WTC11 (cell line): ENCODE measurements at regions not wholly inside any gene's neighbourhood (a gene's known extent, or its start where the extent isn't known, plus 50 kb on each side); places are given as distances from the start of the nearest gene placed in this dataset.

Source experiments
- ATAC-seq: fragments of 200-7000 bp; cut with Tn5 transposase; 2 replicates; pipeline ENCODE4 v1.10.0; 2021; ENCODE audit warnings: mild to moderate bottlenecking, moderate library complexity
- CTCF ChIA-PET: fragments of 300-600 bp; sonication (Branson Sonifier 250); formaldehyde crosslinking; loops from one replicate; lab custom pipeline; 2021; ENCODE audit warnings: antibody characterized with exemption; lab: Charles Lee
- POLR2A ChIA-PET: fragments of 350-600 bp; sonication (Branson Sonifier 250); formaldehyde crosslinking; loops from one replicate; lab custom pipeline; 2021; ENCODE audit warnings: antibody characterized with exemption; lab: Charles Lee
- DNase-seq: peaks from one replicate; pipeline ENCODE4 v3.0.0; 2021; ENCODE audit warnings: low spot score
- H3K27ac Mint-ChIP-seq: 2 replicates; pipeline ENCODE4 v1.8.0; 2021; ENCODE audit warnings: mixed read lengths
- H3K27me3 Mint-ChIP-seq: 2 replicates; pipeline ENCODE4 v1.8.0; 2021; ENCODE audit warnings: low read depth, mild to moderate bottlenecking, moderate library complexity, mixed read lengths
- H3K36me3 Mint-ChIP-seq: 2 replicates; pipeline ENCODE4 v1.8.0; 2021; ENCODE audit warnings: mixed read lengths
- H3K4me1 Mint-ChIP-seq: 2 replicates; pipeline ENCODE4 v1.8.0; 2022; ENCODE audit warnings: mixed read lengths
- H3K4me3 Mint-ChIP-seq: 2 replicates; pipeline ENCODE4 v1.8.0; 2021; ENCODE audit warnings: mild to moderate bottlenecking, moderate library complexity, mixed read lengths
- H3K9me3 Mint-ChIP-seq: 2 replicates; pipeline ENCODE4 v1.8.0; 2021; ENCODE audit warnings: mixed read lengths
- ATF1 ChIP-seq: sonication (generic); formaldehyde crosslinking; IDR thresholded peaks from 2 replicates; pipeline ENCODE4 v1.8.1; 2023; ENCODE audit warnings: mild to moderate bottlenecking, moderate library complexity, missing genetic modification reagents
- ESRRA ChIP-seq: sonication (generic); formaldehyde crosslinking; IDR thresholded peaks from 2 replicates; pipeline ENCODE4 v1.8.1; 2022; ENCODE audit warnings: mild to moderate bottlenecking, missing genetic modification reagents, borderline replicate concordance
- GABPB1 ChIP-seq: sonication (generic); formaldehyde crosslinking; IDR thresholded peaks from 2 replicates; pipeline ENCODE4 v1.8.1; 2023; ENCODE audit warnings: mild to moderate bottlenecking, missing genetic modification reagents
- GRHL2 ChIP-seq: fragments of 250-450 bp; sonication (Bioruptor Pico); IDR thresholded peaks from 2 replicates; pipeline ENCODE4 v1.8.0; 2022; ENCODE audit warnings: mild to moderate bottlenecking, moderate library complexity; ENCODE audit not compliant: insufficient replicate concordance, severe bottlenecking
- NR2C2 ChIP-seq: sonication (generic); formaldehyde crosslinking; IDR thresholded peaks from 2 replicates; pipeline ENCODE4 v1.8.0; 2022; ENCODE audit warnings: mild to moderate bottlenecking, missing genetic modification reagents
- NR3C1 ChIP-seq: sonication (generic); formaldehyde crosslinking; conservative IDR thresholded peaks from 2 replicates; pipeline ENCODE4 v1.8.1; 2023; ENCODE audit warnings: low read depth, mild to moderate bottlenecking, missing genetic modification reagents
- SMAD4 ChIP-seq: sonication (generic); formaldehyde crosslinking; IDR thresholded peaks from 2 replicates; pipeline ENCODE4 v1.8.0; 2022; ENCODE audit warnings: mild to moderate bottlenecking, missing genetic modification reagents
- TP53 ChIP-seq: sonication (generic); formaldehyde crosslinking; IDR thresholded peaks from 2 replicates; pipeline ENCODE4 v1.8.1; 2023; ENCODE audit warnings: mild to moderate bottlenecking, missing genetic modification reagents
- ZBTB21 ChIP-seq: sonication (generic); formaldehyde crosslinking; IDR thresholded peaks from 2 replicates; pipeline ENCODE4 v1.8.1; 2023; ENCODE audit warnings: mild to moderate bottlenecking, missing genetic modification reagents, borderline replicate concordance
- ZNF263 ChIP-seq: sonication (generic); formaldehyde crosslinking; IDR thresholded peaks from 2 replicates; pipeline ENCODE4 v1.8.1; 2022; ENCODE audit warnings: low read depth, mild to moderate bottlenecking, moderate library complexity, missing genetic modification reagents
- ZNF423 ChIP-seq: fragments of 250-450 bp; sonication (Bioruptor Pico); IDR thresholded peaks from 2 replicates; pipeline ENCODE4 v2.1.2; 2022; ENCODE audit warnings: mild to moderate bottlenecking, moderate library complexity
- TF ChIP-seq, protein P1 (sequence below): sonication (generic); formaldehyde crosslinking; IDR thresholded peaks from 2 replicates; pipeline ENCODE4 v1.8.1; 2022; ENCODE audit warnings: mild to moderate bottlenecking, missing genetic modification reagents, moderate library complexity, borderline replicate concordance
- TF ChIP-seq, protein P2 (sequence below): sonication (generic); formaldehyde crosslinking; IDR thresholded peaks from 2 replicates; pipeline ENCODE4 v1.8.1; 2023; ENCODE audit warnings: mild to moderate bottlenecking, missing genetic modification reagents
- TF ChIP-seq, protein P3 (sequence below): sonication (generic); formaldehyde crosslinking; IDR thresholded peaks from 2 replicates; pipeline ENCODE4 v1.8.1; 2023; ENCODE audit warnings: mild to moderate bottlenecking, missing genetic modification reagents, moderate library complexity
- TF ChIP-seq, protein P4 (sequence below): fragments of 250-450 bp; sonication (Bioruptor Pico); IDR thresholded peaks from 2 replicates; pipeline ENCODE4 v1.9.0; 2021; ENCODE audit warnings: mild to moderate bottlenecking, borderline replicate concordance
- TF ChIP-seq, protein P5 (sequence below): sonication (generic); formaldehyde crosslinking; IDR thresholded peaks from 2 replicates; pipeline ENCODE4 v1.8.0; 2023; ENCODE audit warnings: missing genetic modification reagents
- TF ChIP-seq, protein P6 (sequence below): sonication (generic); formaldehyde crosslinking; IDR thresholded peaks from 2 replicates; pipeline ENCODE4 v1.8.1; 2022; ENCODE audit warnings: low read depth, missing genetic modification reagents, borderline replicate concordance
- TF ChIP-seq, protein P7 (sequence below): sonication (generic); formaldehyde crosslinking; IDR thresholded peaks from 2 replicates; pipeline ENCODE4 v1.8.0; 2022; ENCODE audit warnings: mild to moderate bottlenecking, missing genetic modification reagents

DNA sequence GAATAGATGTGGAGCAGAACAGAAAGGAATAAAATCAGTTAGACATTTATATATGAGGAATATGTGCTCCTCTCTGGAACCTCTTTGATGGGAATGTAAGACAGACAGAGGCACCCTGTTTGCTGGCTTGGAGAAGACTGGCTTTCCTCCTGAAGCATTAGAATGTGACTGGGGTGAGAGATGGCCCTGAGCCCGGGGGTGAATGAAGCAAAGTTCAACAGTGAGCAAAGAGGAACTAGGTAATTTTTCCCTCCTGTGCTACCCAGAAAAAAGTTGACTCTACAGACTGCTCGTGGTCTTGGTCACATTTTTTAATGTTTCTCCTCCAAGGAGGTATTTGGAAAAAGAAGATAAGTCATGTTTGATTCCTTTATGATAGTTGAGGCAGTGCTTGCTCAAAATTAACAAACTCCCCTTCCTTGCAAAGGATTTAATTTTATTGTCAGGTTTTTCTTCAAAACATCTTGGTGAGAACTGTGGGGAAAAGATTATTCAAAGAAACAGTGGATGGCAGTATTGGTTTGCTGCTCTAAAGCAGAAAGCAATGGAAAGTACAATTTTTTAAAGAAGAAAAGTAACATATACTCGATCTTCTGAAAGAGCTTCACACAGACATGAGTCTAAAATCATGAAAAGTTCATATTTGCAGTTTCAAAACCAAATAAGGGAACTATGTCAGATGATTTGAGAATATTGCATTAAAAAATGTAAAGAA lies 370.4 kb upstream of the CDIN1 start (continued):
- TF ChIP-seq NR3C1 (CRISPR knock-in tag): no peak

DNA sequence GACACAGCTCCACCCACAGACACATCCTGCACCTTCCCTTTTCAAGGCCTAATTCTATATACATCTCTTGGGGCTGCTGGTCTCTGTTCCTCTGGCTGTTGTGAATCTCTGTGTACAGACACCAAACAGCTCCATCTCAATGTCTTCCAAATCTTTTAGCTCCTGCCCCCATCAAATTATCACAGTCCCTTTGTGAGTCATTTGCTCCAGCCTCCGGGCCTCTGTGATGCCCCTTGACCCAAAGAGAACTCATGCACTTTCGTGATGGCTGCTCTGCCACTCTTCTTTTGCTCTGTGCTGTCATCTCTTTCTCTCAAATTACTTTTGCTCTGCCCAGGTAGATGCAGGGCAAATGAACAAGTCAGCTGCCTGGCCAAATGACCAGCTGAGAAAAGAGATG lies 369.0 kb upstream of the CDIN1 start:
- ChIA-PET POLR2A (no interaction called here), CTCF (no interaction called here)
- peaks cover 16% of the 10 kb centered on the region for H3K4me1 Mint-ChIP-seq
- H3K4me3 Mint-ChIP-seq: no peak overlapping the region
- no peaks in the 10 kb centered on the region for H3K27me3 Mint-ChIP-seq
- H3K36me3 Mint-ChIP-seq: no peaks in the 10 kb centered on the region; the same call in 1 of the 2 replicates
- TF ChIP-seq ESRRA (CRISPR knock-in tag) (no peak), ZNF263 (CRISPR knock-in tag) (no peak), ZBTB21 (CRISPR knock-in tag) (no peak)
- TF ChIP-seq, protein P1, sequence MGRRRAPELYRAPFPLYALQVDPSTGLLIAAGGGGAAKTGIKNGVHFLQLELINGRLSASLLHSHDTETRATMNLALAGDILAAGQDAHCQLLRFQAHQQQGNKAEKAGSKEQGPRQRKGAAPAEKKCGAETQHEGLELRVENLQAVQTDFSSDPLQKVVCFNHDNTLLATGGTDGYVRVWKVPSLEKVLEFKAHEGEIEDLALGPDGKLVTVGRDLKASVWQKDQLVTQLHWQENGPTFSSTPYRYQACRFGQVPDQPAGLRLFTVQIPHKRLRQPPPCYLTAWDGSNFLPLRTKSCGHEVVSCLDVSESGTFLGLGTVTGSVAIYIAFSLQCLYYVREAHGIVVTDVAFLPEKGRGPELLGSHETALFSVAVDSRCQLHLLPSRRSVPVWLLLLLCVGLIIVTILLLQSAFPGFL: no peak
- TF ChIP-seq, protein P2, sequence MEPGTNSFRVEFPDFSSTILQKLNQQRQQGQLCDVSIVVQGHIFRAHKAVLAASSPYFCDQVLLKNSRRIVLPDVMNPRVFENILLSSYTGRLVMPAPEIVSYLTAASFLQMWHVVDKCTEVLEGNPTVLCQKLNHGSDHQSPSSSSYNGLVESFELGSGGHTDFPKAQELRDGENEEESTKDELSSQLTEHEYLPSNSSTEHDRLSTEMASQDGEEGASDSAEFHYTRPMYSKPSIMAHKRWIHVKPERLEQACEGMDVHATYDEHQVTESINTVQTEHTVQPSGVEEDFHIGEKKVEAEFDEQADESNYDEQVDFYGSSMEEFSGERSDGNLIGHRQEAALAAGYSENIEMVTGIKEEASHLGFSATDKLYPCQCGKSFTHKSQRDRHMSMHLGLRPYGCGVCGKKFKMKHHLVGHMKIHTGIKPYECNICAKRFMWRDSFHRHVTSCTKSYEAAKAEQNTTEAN (CRISPR knock-in tag): no peak
- TF ChIP-seq, protein P3, sequence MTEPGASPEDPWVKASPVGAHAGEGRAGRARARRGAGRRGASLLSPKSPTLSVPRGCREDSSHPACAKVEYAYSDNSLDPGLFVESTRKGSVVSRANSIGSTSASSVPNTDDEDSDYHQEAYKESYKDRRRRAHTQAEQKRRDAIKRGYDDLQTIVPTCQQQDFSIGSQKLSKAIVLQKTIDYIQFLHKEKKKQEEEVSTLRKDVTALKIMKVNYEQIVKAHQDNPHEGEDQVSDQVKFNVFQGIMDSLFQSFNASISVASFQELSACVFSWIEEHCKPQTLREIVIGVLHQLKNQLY (CRISPR knock-in tag): no peak
- ATAC-seq (no peak), DNase-seq (no peak)
- H3K9me3 Mint-ChIP-seq: peaks cover 7% of the 10 kb centered on the region; the same call in 1 of the 2 replicates
- no peak overlapping the region for H3K27ac Mint-ChIP-seq

DNA sequence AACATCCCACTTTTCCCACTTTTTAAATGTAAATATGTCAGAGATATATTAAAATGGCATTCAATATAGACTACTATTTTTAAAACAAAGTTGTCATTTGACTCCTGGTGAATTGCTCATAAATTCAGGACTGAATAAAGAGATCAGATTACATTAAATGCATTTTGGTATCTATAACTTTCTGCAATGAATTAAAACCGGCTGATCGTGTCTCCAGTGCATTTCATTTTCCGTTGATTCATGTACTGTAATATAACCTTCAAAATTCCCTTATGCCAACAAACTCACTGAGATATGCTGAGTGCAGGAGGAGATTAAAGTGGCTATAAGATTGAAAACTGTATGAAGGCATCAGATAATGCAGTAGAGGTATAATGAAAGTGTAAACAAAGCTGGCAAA lies 361.1 kb upstream of the CDIN1 start:
- H3K9me3 Mint-ChIP-seq: peaks cover 25% of the 10 kb centered on the region
- no peak overlapping the region for H3K27ac Mint-ChIP-seq
- CTCF ChIA-PET: no interaction called here
- ATAC-seq: no peak
- peaks cover 19% of the 10 kb centered on the region for H3K36me3 Mint-ChIP-seq
- H3K4me1 Mint-ChIP-seq: peaks cover 27% of the 10 kb centered on the region
- TF ChIP-seq SMAD4 (CRISPR knock-in tag): no peak
- TF ChIP-seq, protein P4, sequence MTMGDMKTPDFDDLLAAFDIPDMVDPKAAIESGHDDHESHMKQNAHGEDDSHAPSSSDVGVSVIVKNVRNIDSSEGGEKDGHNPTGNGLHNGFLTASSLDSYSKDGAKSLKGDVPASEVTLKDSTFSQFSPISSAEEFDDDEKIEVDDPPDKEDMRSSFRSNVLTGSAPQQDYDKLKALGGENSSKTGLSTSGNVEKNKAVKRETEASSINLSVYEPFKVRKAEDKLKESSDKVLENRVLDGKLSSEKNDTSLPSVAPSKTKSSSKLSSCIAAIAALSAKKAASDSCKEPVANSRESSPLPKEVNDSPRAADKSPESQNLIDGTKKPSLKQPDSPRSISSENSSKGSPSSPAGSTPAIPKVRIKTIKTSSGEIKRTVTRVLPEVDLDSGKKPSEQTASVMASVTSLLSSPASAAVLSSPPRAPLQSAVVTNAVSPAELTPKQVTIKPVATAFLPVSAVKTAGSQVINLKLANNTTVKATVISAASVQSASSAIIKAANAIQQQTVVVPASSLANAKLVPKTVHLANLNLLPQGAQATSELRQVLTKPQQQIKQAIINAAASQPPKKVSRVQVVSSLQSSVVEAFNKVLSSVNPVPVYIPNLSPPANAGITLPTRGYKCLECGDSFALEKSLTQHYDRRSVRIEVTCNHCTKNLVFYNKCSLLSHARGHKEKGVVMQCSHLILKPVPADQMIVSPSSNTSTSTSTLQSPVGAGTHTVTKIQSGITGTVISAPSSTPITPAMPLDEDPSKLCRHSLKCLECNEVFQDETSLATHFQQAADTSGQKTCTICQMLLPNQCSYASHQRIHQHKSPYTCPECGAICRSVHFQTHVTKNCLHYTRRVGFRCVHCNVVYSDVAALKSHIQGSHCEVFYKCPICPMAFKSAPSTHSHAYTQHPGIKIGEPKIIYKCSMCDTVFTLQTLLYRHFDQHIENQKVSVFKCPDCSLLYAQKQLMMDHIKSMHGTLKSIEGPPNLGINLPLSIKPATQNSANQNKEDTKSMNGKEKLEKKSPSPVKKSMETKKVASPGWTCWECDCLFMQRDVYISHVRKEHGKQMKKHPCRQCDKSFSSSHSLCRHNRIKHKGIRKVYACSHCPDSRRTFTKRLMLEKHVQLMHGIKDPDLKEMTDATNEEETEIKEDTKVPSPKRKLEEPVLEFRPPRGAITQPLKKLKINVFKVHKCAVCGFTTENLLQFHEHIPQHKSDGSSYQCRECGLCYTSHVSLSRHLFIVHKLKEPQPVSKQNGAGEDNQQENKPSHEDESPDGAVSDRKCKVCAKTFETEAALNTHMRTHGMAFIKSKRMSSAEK: no peak
- TF ChIP-seq, protein P5, sequence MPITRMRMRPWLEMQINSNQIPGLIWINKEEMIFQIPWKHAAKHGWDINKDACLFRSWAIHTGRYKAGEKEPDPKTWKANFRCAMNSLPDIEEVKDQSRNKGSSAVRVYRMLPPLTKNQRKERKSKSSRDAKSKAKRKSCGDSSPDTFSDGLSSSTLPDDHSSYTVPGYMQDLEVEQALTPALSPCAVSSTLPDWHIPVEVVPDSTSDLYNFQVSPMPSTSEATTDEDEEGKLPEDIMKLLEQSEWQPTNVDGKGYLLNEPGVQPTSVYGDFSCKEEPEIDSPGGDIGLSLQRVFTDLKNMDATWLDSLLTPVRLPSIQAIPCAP: no peak
- H3K4me3 Mint-ChIP-seq: no peak overlapping the region
- no peak for DNase-seq
- no peaks in the 10 kb centered on the region for H3K27me3 Mint-ChIP-seq
- POLR2A ChIA-PET: no interaction called here

DNA sequence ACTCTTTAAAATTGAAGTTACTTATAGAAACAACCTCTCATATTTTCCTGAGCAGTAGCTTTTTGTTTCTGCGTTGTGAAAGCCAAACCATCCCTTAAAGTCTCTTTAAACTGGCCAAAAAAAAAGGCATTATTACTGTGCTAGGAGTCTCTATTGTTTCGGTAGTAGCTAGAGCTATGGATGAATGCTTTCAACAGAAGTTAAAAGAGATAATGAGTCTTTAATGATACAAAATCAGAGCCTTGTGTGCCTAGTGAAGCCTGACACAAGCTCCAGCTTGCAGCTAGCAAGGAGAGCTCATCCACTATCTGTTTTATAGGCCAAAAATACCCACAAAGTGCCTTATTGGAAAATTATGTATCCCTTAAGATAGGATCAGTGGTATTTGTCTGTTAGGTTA lies 360.4 kb upstream of the CDIN1 start:
- no peak for ATAC-seq
- CTCF ChIA-PET: interaction anchor here (0.6 kb wide), 1 partner anchor 150 kb away, joined by 3 read pairs; no protein-coding TSS in a partner anchor
- Mint-ChIP-seq H3K36me3 (peaks cover 19% of the 10 kb centered on the region), H3K27me3 (no peaks in the 10 kb centered on the region), H3K4me1 (peaks cover 22% of the 10 kb centered on the region), H3K27ac (no peak overlapping the region), H3K9me3 (peaks cover 26% of the 10 kb centered on the region), H3K4me3 (no peak overlapping the region)
- POLR2A ChIA-PET: no interaction called here
- DNase-seq: no peak
- TF ChIP-seq ATF1 (CRISPR knock-in tag) (no peak), ZBTB21 (CRISPR knock-in tag) (no peak), GRHL2 (CRISPR knock-in tag) (no peak), TP53 (no peak), NR2C2 (CRISPR knock-in tag) (no peak), GABPB1 (CRISPR knock-in tag) (no peak), ZNF423 (CRISPR knock-in tag) (no peak)
- TF ChIP-seq, protein P6, sequence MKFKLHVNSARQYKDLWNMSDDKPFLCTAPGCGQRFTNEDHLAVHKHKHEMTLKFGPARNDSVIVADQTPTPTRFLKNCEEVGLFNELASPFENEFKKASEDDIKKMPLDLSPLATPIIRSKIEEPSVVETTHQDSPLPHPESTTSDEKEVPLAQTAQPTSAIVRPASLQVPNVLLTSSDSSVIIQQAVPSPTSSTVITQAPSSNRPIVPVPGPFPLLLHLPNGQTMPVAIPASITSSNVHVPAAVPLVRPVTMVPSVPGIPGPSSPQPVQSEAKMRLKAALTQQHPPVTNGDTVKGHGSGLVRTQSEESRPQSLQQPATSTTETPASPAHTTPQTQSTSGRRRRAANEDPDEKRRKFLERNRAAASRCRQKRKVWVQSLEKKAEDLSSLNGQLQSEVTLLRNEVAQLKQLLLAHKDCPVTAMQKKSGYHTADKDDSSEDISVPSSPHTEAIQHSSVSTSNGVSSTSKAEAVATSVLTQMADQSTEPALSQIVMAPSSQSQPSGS (CRISPR knock-in tag): no peak
- TF ChIP-seq, protein P7, sequence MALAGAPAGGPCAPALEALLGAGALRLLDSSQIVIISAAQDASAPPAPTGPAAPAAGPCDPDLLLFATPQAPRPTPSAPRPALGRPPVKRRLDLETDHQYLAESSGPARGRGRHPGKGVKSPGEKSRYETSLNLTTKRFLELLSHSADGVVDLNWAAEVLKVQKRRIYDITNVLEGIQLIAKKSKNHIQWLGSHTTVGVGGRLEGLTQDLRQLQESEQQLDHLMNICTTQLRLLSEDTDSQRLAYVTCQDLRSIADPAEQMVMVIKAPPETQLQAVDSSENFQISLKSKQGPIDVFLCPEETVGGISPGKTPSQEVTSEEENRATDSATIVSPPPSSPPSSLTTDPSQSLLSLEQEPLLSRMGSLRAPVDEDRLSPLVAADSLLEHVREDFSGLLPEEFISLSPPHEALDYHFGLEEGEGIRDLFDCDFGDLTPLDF: no peak
